DND-41 (cell line): ENCODE measurements at regions not wholly inside any gene's neighbourhood (a gene's known extent, or its start where the extent isn't known, plus 50 kb on each side); places are given as distances from the start of the nearest gene placed in this dataset.

Source experiments
- ATAC-seq: fragments of 200-7000 bp; cut with Tn5 transposase; 3 replicates; pipeline ENCODE4 v1.9.1; 2021; ENCODE audit warnings: low read depth; ENCODE audit not compliant: insufficient read depth
- DNase-seq: peaks from one replicate; pipeline ENCODE4 v3.0.0-alpha.2; 2020
- H2AFZ ChIP-seq: 2 replicates; pipeline ENCODE4 v1.6.0; 2012; ENCODE audit warnings: low read depth, low read length
- H3K27ac ChIP-seq: 2 replicates; pipeline ENCODE4 v1.5.1; 2012; ENCODE audit warnings: low read length, inconsistent platforms
- H3K27me3 ChIP-seq: fragments of 200-600 bp; sonication (generic); 2 replicates; pipeline ENCODE4 v1.6.0; 2012; ENCODE audit warnings: low read length, mild to moderate bottlenecking, inconsistent platforms; ENCODE audit not compliant: insufficient read depth, poor library complexity
- H3K36me3 ChIP-seq: 2 replicates; pipeline ENCODE4 v1.5.1; 2012; ENCODE audit warnings: low read length, inconsistent platforms; ENCODE audit not compliant: insufficient read depth
- H3K4me1 ChIP-seq: 2 replicates; pipeline ENCODE4 v1.5.1; 2012; ENCODE audit warnings: mild to moderate bottlenecking, low read length; ENCODE audit not compliant: insufficient read depth
- H3K4me2 ChIP-seq: 2 replicates; pipeline ENCODE4 v1.6.0; 2012; ENCODE audit warnings: mild to moderate bottlenecking, moderate library complexity, low read length, inconsistent platforms; ENCODE audit not compliant: insufficient read depth
- H3K4me3 ChIP-seq, 2 experiments: fragments of 200-600 bp in 1 of 2; shearing (Covaris generic) in 1 of 2; 2 replicates each; pipeline ENCODE4 v1.5.1; 2012 to 2016; ENCODE audit warnings: inconsistent platforms in 2 of 2, low read length in 2 of 2, mild to moderate bottlenecking in 2 of 2, low read depth in 1 of 2, moderate library complexity in 1 of 2
- H3K79me2 ChIP-seq: 2 replicates; pipeline ENCODE4 v1.6.0; 2012; ENCODE audit warnings: low read length, inconsistent platforms; ENCODE audit not compliant: insufficient read depth
- H3K9ac ChIP-seq: 2 replicates; pipeline ENCODE4 v1.6.0; 2012; ENCODE audit warnings: low read depth, mild to moderate bottlenecking, inconsistent platforms, low read length, moderate library complexity
- H3K9me3 ChIP-seq: 2 replicates; pipeline ENCODE4 v1.5.1; 2012; ENCODE audit warnings: low read length, moderate library complexity, mild to moderate bottlenecking, inconsistent platforms; ENCODE audit not compliant: insufficient read depth, severe bottlenecking
- H4K20me1 ChIP-seq: 2 replicates; pipeline ENCODE4 v1.6.0; 2012; ENCODE audit warnings: low read length; ENCODE audit not compliant: insufficient read depth
- CTCF ChIP-seq: IDR thresholded peaks from 2 replicates; pipeline ENCODE4 v1.5.1; 2012; ENCODE audit warnings: borderline replicate concordance, low read length, moderate library complexity, mild to moderate bottlenecking; ENCODE audit not compliant: poor library complexity, severe bottlenecking; ENCODE audit errors: extremely low read depth
- EZH2 ChIP-seq: IDR thresholded peaks from 3 replicates; pipeline ENCODE4 v1.6.1; 2012; ENCODE audit warnings: borderline replicate concordance, low read depth, mild to moderate bottlenecking, moderate library complexity, low read length, inconsistent platforms; ENCODE audit not compliant: severe bottlenecking

- Histone ChIP-seq H3K9me3 (no peaks in the 10 kb centered on the region), H3K27me3 (no peaks in the 10 kb centered on the region), H3K79me2 (no peaks in the 10 kb centered on the region), H3K4me2 (no peak overlapping the region), H2AFZ (no peak overlapping the region), H3K4me1 (peaks cover 9% of the 10 kb centered on the region), H3K4me3 (no peak overlapping the region), H3K36me3 (no peaks in the 10 kb centered on the region), H3K27ac (no peak overlapping the region), H4K20me1 (no peaks in the 10 kb centered on the region; the same call in 1 of the 2 replicates), H3K9ac (no peak overlapping the region)
- no peak for ATAC-seq
- TF ChIP-seq EZH2 (no peak), CTCF (no peak)
- DNase-seq: no peak
These were observed 85.4 kb downstream of the SIK1 start for GRCh38 chr21:43341378-43342161.

GRCh38 chr21:43340491-43341377 lies 86.2 kb downstream of the SIK1 start:
- no peak overlapping the region for H2AFZ ChIP-seq
- no peaks in the 10 kb centered on the region for H3K36me3 ChIP-seq
- no peak overlapping the region for H3K9ac ChIP-seq
- H3K79me2 ChIP-seq: no peaks in the 10 kb centered on the region
- ATAC-seq: no peak
- no peak for DNase-seq
- no peaks in the 10 kb centered on the region for H3K9me3 ChIP-seq
- no peaks in the 10 kb centered on the region for H3K27me3 ChIP-seq
- H3K4me3 ChIP-seq: no peak overlapping the region
- H4K20me1 ChIP-seq: no peaks in the 10 kb centered on the region; the same call in 1 of the 2 replicates
- peaks cover under 1% of the 10 kb centered on the region; the same call in 1 of the 2 replicates for H3K4me1 ChIP-seq
- H3K4me2 ChIP-seq: no peak overlapping the region
- H3K27ac ChIP-seq: no peak overlapping the region
- no peak for TF ChIP-seq EZH2
- TF ChIP-seq CTCF: no peak

GRCh38 chr21:43339668-43340067 lies 87.3 kb downstream of the SIK1 start:
- no peak overlapping the region for H3K9ac ChIP-seq
- H3K4me2 ChIP-seq: no peak overlapping the region
- H3K27ac ChIP-seq: no peak overlapping the region
- no peak overlapping the region for H2AFZ ChIP-seq
- no peak for DNase-seq
- H3K4me1 ChIP-seq: no peaks in the 10 kb centered on the region
- H3K36me3 ChIP-seq: no peaks in the 10 kb centered on the region
- no peaks in the 10 kb centered on the region for H3K9me3 ChIP-seq
- H4K20me1 ChIP-seq: no peaks in the 10 kb centered on the region
- no peak overlapping the region for H3K4me3 ChIP-seq
- no peaks in the 10 kb centered on the region for H3K27me3 ChIP-seq
- TF ChIP-seq CTCF (no peak), EZH2 (no peak)
- H3K79me2 ChIP-seq: no peaks in the 10 kb centered on the region
- ATAC-seq: no peak
